GM18519 (cell line): ENCODE measurements at regions not wholly inside any gene's neighbourhood (a gene's known extent, or its start where the extent isn't known, plus 50 kb on each side); places are given as distances from the start of the nearest gene placed in this dataset.
"Not testable (repeated sequence)": the region's sequence is repeated elsewhere in the genome, so short reads cannot be mapped to it uniquely, and the experiment has no call there.

Experiments used
- ATAC-seq: cut with Tn5 transposase; IDR thresholded peaks from one replicate; pipeline ENCODE4 v1.9.1; 2021; ENCODE audit warnings: mild to moderate bottlenecking, moderate library complexity; ENCODE audit not compliant: unreplicated experiment, low FRiP score

DNA sequence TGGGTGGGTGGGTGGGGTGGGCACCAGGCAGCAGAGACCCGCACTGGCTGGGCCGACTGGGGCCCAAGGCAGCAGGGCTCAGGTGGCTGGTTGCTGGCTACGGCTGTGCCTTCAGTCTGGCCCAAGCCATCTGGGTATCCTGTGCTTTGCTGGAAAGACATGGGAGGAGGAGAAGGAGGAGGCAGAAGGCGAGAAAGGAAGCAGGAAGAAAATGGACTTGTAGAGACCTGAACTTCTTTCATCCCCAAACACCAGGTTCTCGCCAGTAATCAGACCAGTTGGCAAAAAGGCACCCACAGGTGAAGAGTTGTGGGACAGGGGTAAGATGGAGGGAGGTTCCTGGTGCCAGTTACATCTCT, 78.8 kb downstream of the IGLL1 start:
- no peak for ATAC-seq

DNA sequence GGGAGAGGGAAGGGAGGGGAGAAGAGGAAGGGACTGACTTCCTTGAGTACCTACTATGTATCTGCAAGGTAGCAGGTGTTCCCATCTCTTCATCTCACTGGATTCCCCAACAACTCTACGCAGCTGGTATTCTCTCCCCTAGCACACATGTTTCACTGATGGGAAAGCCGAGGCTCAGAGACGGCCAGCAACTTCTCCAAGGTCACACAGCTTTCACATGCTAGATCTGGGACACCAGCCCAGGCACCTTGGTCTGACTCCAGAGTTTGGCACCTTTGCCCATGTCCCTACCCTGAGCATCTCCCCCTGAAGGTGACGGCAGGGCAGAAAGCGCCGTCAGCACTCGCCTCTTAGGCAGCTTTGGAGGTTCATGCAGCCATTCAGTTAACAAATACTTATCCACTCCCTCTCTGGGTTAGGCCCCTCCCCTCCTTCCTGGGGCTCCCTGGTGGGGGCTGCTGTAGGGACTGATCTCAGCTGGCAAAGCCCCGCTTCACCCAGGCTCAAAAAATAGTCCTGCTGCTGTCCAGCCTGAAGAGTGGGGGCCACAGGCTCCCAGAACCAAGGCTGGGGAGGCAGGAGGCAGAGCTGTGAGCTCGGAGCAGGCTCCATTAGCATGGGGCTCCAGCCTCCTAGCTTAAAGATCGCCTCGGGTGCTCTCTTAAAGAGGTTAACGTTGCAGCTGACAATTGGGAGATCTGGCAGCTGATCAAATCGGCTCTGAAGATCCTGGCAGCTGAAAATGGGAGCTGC, 79.4 kb downstream of the IGLL1 start:
- ATAC-seq = no peak

DNA sequence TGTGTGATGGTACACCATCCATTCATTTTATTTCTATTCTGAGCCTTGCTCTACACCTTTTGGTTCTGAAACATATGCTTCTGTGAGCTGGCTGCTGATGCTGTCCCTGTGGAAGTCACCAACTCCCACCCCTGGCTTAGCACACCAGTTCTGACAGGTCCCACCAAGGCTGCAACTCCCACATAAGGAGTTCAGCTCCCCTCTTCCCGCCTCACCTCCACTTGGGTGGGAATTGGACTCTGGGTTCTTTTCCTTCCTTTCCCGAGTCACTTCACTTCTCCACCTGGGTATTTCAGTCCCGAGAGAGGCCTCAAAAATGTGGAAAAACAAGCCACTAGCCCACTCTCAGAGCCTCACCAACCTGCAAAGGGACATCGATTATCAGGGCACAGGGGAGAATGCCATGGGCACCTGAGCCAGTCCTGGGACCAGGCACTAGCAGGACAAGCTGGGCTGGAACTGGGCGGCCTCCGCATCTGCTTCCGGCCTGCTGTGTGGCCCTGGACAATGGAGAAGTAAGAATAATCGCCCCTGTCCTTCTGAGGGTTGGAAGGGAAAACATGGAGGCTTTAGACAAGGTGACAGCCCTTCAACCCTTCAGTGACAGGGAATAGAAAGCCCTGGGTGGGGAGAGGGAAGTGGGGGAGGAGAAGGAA, 80.1 kb downstream of the IGLL1 start:
- no peak for ATAC-seq

DNA sequence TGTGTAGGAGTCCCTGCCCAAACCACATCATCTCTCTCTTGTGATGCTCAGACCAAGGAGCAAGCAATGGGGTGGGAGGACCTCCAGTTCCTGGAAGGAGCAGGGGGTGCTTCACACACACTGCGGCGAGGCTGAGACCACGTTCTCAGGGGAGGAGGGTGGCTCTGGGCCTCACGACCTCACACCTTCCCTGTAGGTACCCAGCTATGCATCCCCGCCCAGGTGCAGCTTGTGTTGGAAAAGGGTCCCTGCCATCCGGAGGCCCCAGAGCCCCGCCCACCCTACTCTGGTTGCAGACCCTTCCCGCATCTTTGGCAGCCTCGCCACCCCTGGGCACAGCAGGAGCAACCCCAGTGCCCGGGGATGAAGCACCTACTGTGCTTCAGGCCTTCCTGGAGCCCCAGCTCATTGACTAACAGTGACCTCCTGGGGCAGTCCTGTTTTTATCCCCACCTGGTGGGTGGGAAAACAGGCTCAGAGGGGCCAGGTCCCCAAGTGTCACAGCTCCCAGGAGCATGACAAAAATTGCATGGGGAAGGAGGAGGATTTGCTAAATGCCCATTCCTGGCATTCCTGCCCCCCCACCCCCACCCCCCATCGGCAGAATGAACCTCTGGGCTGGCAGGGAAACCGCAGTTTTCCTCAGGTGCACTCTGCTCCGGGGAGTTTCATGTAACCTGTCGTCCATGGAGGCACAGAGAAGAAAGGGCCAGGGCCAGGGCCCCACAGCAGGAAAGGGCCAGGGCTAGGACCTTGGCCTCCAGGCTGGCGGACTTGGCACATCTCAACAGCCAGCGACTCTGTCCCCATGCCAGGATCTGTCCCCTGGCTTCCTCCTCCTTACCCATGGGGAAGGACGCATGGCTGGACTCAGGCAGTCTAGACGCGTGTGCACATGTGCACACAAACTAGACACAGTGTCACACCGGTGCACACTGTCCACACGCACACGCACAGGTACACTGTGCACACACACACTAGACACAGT, 81.0 kb downstream of the IGLL1 start:
- no peak for ATAC-seq

DNA sequence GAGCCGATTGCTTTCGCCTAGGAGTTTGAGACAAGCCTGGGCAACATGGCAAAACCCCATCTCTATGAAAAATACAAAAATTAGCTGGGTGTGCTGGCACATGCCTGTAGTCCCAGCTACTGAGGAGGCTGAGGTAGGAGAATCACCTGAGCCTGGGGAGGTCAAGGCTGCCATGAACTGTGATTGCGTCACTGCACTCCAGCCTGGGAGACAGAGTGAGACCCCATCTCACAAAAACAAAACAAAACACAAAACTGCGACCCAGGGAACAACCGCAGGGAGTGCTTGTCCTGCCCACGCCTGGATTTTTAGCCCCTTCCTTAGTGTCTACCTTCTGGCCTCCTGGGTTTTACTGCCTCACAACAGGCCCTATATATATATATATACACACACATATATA, 82.2 kb downstream of the IGLL1 start:
- ATAC-seq = not testable (repeated sequence)

DNA sequence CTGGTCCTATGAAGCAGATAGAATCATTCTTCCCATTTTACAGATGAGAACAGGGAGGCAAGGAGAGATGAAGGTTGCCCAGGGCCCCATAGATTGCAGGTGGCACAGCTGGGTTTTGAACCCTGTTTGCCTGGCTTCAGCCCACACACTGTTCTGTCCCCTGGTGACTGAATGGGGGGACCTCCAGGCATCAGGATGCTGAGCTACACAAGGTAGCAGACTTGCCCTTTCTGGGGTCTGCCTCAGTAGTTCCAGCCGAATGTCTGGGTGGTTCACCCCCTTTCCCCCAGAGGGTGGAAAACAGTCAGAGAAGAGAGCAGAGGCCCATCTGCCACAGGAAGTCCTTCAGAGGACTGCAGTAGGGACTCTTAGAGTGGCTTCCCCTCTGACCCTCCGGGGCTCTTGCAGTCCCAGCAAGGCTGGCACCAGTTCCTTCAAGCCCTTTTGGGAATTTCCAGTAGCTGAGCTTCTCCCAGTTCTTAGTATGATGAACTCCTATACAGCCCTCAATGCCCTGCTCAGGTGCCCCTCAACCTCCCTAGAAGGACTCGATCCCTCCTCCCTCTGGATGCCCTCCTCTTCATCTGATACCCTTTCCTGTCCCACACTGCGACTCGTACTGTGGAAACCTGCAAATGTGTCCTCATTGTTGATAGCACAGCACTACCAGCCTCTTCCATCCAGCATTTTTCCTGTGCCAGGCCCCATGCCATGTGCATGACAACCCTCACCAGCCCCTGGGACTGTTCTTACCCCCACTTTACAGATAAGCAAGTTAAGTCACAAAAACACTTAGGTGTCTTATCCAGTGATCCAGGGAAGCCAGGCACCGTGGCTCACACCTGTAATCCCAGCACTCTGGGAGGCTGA, 82.8 kb downstream of the IGLL1 start:
- no peak for ATAC-seq

DNA sequence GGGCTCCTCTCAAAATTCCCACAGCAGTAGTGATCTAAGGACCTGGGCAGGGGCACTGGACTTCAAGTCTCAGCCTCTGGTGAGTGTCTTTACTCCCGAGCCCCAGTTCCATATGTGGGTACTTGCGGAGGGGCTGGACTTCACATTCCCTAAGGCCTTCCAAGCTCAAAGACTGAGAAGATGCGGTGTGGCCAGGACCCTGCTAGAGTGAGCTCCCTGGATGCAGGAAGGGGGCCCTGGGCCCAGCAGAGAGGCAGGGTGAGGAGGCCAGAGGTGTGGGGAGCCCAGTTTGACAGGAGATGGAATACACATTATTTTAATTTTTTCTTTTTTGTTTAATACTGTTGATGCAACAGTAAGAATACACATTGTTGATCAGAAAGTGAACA, 83.7 kb downstream of the IGLL1 start:
- no peak for ATAC-seq

DNA sequence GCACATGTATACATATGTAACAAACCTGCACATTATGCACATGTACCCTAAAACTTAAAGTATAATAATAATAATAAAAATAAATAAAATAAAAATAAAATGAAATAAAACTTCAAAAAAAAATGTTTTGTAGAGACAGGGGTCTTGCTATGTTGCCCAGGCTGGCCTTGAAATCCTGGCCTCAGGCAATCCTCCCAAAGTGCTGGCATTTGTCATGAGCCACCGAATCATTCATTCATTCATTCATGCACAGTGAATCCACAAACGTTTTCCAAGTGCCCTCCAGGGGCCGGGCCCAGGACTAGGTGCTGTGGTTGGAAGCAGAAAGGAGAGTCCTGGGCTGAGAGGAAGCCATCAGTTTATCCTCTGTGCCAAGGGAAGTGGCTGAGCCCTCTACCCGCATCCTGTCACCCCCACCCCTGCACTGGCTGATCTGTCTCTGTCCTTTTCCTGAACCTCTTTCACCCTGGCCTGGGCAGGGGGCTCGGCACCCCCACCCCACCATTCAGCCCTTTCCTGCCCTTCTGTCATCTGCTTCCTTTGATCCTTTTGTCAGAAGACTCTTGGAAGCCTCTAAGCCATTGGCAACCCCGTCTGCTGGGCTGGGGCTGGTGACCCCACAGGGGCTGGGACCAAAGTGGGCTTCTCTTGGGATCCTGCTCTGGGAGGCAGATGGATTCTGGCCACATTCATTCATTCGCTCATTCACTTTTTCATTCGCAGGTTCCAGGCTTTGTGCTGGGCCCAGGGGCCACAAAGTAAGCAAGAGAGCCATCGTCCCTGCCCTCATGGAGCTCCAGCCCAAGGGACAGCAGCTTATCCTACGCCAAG, 84.3 kb downstream of the IGLL1 start:
- no peak for ATAC-seq

DNA sequence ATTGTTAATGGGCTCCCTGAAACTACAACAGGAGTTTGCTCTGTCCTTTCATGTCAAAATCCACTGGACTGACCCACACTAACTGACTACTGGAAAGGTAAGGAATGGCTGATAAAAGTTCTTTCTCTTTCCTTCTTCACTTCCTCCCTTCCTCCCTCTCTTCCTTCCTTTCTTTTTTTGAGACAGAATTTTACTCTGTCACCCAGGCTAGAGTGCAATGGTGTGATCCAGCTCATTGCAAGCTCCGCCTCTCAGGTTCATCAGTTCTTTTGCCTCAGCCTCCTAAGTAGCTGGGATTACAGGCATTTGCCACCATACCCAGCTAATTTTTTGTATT, 85.2 kb downstream of the IGLL1 start:
- no peak for ATAC-seq

DNA sequence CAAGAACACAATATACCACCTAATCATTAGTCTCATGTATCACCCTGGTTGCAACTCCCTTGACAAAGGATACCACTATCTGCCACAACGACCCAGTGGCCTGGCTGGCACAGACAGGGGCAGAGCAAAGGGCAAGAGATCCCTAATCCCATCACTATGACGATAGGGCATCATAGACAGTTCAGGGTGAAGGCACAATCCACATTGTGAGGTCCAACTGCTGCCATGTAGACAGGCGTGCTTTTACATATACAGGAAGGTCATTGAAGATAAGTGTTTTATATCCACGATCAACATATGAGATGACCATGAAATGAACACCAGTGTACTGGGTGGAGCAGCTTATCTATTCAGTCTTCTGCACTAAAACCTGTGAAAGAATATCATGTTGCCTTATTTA, 94.6 kb downstream of the IGLL1 start:
- ATAC-seq = peak; percentile 54

DNA sequence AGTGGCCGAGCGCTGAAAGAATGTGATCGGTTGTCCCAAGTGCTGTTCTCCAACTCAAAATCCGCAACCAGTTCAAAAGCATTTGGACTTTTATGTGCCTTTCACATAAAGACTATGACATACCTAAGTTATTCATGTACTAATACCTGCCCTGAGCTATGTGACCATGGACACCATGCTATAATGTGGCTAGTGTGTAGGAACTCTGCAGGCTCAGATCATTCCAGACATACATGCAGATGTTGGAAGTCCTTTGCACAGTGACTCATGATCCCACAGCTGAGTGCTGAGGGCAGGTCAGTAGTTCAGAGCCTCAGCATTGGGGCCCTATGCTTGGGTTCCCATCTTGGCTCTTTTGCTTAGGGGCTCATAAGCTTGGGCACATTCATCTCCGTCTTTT, 95.4 kb downstream of the IGLL1 start:
- no peak for ATAC-seq

DNA sequence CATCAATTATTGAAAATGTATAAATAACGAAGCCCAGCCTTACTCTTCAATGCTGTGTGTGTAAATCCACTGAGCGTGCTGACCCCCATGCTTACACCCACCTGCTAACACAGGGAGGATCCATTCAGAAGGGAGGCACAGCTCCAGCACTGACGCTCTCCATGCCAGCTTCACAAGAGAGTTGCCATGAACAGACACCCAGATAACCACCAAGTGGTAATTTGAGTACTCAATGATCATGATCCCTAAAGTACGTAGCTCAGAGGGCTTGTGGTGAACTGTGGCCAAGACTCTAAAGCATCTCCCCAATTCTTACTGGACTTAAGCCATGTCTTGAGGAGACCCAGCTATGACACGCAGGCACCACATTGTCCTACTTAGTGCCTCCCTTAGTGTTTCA, 98.7 kb downstream of the IGLL1 start:
- ATAC-seq = no peak

DNA sequence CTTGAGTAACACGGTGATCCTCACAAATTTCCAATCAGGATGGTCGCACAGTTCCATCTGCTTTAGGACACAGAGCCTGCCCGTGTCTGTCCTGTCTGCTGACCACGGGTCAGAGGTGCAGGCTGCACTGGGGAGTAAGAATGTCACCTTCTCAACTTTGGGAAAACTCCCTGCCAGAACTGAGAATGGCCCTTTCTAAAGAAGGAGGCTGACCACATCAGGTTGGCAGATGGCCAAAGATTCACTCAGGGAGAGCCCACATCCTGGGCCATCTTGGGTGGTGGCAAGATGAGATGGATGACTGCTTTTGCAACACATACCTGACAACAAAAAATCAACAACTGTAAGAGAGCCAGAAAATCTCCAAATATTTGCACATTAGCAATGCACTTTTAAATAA, 101.9 kb downstream of the IGLL1 start:
- no peak for ATAC-seq

DNA sequence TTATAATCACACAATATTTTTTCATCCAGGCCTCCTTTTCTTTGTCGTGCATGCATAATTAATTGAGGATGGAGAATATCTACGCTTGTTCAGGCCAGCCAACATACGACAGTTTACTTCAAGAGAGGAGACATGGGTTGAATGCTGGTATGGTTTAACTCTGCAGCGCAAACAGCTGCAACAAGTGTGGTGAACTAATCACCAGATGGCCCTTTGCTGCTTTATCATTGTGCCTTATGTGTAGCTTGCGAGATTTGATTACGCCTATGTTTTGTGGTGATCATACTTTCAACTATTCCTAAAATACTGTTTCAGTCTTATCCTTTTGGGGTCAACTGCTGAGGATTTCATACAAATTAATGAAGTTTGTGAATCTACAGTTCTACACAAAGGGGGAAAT, 105.6 kb downstream of the IGLL1 start:
- not testable (repeated sequence) for ATAC-seq

DNA sequence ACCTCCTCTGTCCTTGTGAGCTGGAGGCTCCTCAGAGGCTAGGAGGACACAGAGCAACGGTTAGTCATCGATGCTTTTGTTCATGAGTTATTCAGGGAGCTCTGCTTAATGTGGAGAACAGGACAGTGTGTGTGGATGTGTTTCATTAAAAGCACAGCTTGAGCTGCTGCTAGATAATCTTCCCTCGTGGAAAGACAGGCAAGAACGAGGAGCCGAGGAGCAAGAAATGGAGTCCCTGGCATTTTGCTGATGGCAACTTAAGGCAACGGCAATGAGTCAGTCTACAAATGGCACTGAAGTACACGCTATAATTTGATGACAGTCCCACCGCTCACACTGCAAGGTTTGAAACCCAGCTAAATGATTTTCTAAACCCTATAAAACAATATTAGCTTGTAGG, 106.2 kb downstream of the IGLL1 start:
- ATAC-seq = no peak

DNA sequence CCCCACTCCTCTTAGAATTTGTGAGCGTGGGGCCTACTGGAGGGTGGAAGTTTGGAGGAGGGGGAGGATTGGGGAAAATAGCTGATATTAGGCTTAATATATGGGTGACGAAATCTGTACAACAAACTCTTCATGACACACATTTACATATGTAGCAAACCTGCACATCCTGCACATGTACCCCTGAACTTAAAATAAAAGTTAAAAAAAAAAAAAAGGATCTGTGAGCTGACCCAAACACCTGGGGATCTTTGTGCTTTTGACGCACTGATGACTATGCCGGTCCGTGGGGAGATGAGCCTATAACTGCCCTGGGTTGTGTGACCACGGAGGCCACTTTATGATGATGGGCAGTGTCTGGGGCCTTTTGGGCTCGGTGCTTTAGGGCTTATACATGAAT, 107.7 kb downstream of the IGLL1 start:
- ATAC-seq = not testable (repeated sequence)

DNA sequence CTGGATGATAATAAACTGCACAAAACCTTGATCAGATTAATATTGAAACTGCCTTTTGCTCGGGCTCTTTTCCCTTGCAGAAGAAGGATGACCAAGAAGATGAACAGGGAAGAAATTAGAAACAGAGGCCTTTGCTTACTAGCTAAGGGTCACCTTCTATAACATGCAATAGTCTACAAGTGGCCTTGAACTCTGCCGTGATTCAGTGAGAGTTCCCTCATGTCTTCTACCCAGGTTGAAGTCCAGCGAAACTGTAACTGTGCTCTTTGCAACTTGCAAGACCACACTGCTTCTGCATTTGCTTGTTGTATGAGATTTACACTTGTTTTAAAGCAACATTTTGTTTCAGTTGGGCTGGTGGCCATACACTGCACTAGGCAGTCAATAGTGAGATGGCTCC, 108.4 kb downstream of the IGLL1 start:
- ATAC-seq = no peak

DNA sequence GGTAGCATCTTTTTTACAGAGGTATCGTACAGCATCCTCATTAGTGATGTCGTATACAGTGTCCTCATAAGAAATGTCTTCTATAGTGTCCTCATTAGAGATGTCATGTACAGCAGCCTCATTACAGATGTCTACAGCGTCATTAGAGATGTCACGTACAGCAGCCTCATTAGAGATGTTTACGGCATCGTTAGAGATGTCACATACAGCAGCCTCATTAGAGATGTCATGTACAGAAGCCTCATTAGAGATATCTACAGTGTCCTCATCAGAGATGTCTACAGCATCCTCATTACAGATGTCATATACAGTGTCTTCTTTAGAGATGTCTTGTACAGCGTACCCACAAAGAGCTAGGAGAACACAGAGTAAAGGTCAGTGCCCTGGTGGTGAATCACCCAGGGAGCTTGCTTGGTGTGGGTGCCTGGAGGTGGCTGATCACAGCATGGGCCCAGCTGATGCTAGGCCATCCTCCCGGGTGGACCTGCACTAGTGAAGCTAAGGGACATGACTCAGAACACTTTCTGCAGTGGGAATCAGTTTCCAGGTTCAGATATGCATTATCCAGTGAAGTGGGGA, 109.2 kb downstream of the IGLL1 start:
- ATAC-seq = no peak

DNA sequence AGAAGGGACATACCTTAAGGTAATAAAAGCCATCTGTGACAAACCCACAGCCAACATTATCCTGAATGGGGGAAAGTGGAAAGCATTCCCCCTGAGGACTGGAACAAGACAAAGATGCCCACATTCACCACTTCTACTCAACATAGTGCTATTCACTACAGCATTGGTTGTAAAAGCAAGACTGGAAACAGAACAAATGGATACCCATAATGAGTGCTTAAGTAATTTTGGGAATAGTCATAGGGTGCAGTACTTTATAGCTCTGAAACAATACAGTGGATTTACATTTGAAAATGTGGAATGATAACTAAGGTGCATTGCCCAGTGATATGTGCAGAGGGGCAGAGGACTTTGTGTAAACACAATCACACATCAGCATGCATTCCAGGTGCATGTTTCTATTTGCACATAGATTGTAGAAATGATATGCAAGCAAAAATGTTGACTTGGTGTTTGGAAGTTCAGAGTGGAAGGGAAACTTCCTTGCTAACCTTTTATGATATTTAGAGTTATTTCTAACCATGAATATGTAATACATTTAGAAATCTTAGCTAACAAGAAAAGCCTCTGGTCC, 112.3 kb downstream of the IGLL1 start:
- ATAC-seq = no peak
